Trophoblast cell (in vitro differentiated cells and primary cell): ENCODE measurements at regions not wholly inside any gene's neighbourhood (a gene's known extent, or its start where the extent isn't known, plus 50 kb on each side); places are given as distances from the start of the nearest gene placed in this dataset.

Source experiments
- DNase-seq, 2 donors: peaks; one replicate each; pipeline ENCODE4 v3.0.0-alpha.2; 2016
- H2AFZ ChIP-seq: 2 replicates; pipeline ENCODE4 v1.6.1; 2013; ENCODE audit warnings: low read length, moderate library complexity, mild to moderate bottlenecking; ENCODE audit not compliant: insufficient read depth, poor library complexity
- H2AK5ac ChIP-seq: 2 replicates; pipeline ENCODE4 v1.6.1; 2013; ENCODE audit warnings: mild to moderate bottlenecking, low read length
- H2BK120ac ChIP-seq: 2 replicates; pipeline ENCODE4 v1.6.1; 2013; ENCODE audit warnings: low read length, mild to moderate bottlenecking, moderate library complexity; ENCODE audit not compliant: insufficient read depth, poor library complexity
- H2BK12ac ChIP-seq: 2 replicates; pipeline ENCODE4 v1.6.1; 2013; ENCODE audit warnings: mild to moderate bottlenecking, low read length, moderate library complexity
- H2BK5ac ChIP-seq: 2 replicates; pipeline ENCODE4 v1.6.1; 2013; ENCODE audit warnings: low read length, low read depth, moderate library complexity, mild to moderate bottlenecking; ENCODE audit not compliant: poor library complexity
- H3K14ac ChIP-seq: 2 replicates; pipeline ENCODE4 v1.6.1; 2013; ENCODE audit warnings: mild to moderate bottlenecking, low read length
- H3K18ac ChIP-seq: 2 replicates; pipeline ENCODE4 v1.6.1; 2013; ENCODE audit warnings: mild to moderate bottlenecking, low read length
- H3K23ac ChIP-seq: 2 replicates; pipeline ENCODE4 v1.6.1; 2013; ENCODE audit warnings: low read length
- H3K27ac ChIP-seq: 2 replicates; pipeline ENCODE4 v1.5.1; 2013; ENCODE audit warnings: low read depth, mild to moderate bottlenecking, inconsistent platforms, low read length, moderate library complexity
- H3K27me3 ChIP-seq: 2 replicates; pipeline ENCODE4 v1.6.1; 2013; ENCODE audit warnings: inconsistent platforms, mild to moderate bottlenecking, low read length, moderate library complexity; ENCODE audit not compliant: insufficient read depth
- H3K36me3 ChIP-seq, 2 experiments: 1 replicate in 1 of 2; 2 replicates in 1 of 2; pipeline ENCODE4 v1.6.1; 2013; ENCODE audit warnings: low read length in 2 of 2, mild to moderate bottlenecking in 2 of 2, moderate library complexity in 1 of 2; ENCODE audit not compliant: insufficient read depth in 2 of 2, control insufficient read depth in 1 of 2
- H3K4ac ChIP-seq: 2 replicates; pipeline ENCODE4 v1.6.1; 2013; ENCODE audit warnings: low read depth, mild to moderate bottlenecking, low read length, moderate library complexity
- H3K4me1 ChIP-seq, 2 experiments: 1 replicate in 1 of 2; 2 replicates in 1 of 2; pipeline ENCODE4 v1.6.1; 2013; ENCODE audit warnings: low read length in 2 of 2, mild to moderate bottlenecking in 2 of 2, moderate library complexity in 1 of 2; ENCODE audit not compliant: insufficient read depth in 2 of 2, control insufficient read depth in 1 of 2
- H3K4me2 ChIP-seq: 2 replicates; pipeline ENCODE4 v1.6.1; 2013; ENCODE audit warnings: inconsistent platforms, mild to moderate bottlenecking, low read length, moderate library complexity
- H3K4me3 ChIP-seq: 2 replicates; pipeline ENCODE4 v1.5.1; 2013; ENCODE audit warnings: mild to moderate bottlenecking, low read depth, low read length, inconsistent platforms
- H3K79me1 ChIP-seq: one replicate; pipeline ENCODE4 v1.6.1; 2013; ENCODE audit warnings: low read length
- H3K79me2 ChIP-seq: 2 replicates; pipeline ENCODE4 v1.6.1; 2013; ENCODE audit warnings: low read length, mild to moderate bottlenecking; ENCODE audit not compliant: control insufficient read depth, insufficient read depth, poor library complexity
- H3K9ac ChIP-seq: 2 replicates; pipeline ENCODE4 v1.6.1; 2013; ENCODE audit warnings: mild to moderate bottlenecking, low read length
- H3K9me3 ChIP-seq: 2 replicates; pipeline ENCODE4 v1.6.1; 2013; ENCODE audit warnings: low read depth, mild to moderate bottlenecking, control low read depth, inconsistent platforms, low read length; ENCODE audit not compliant: insufficient read depth
- H4K12ac ChIP-seq: 2 replicates; pipeline ENCODE4 v1.6.1; 2013; ENCODE audit warnings: low read depth, mild to moderate bottlenecking, low read length, moderate library complexity
- H4K8ac ChIP-seq: 2 replicates; pipeline ENCODE4 v1.6.1; 2013; ENCODE audit warnings: low read depth, mild to moderate bottlenecking, low read length, moderate library complexity
- H4K91ac ChIP-seq: one replicate; pipeline ENCODE4 v1.6.1; 2013; ENCODE audit warnings: low read depth, mild to moderate bottlenecking, low read length, moderate library complexity
- WGBS: extraction: QIAGEN DNeasy Blood & Tissue Kit; methylation state at CpG from one replicate; pipeline ENCODE4 v1.1.7; 2013; ENCODE audit warnings: missing lambda C conversion rate; ENCODE audit not compliant: insufficient read length, insufficient coverage; ENCODE audit errors: extremely low coverage; 5-methylcytosine and 5-hydroxymethylcytosine counted together

DNA sequence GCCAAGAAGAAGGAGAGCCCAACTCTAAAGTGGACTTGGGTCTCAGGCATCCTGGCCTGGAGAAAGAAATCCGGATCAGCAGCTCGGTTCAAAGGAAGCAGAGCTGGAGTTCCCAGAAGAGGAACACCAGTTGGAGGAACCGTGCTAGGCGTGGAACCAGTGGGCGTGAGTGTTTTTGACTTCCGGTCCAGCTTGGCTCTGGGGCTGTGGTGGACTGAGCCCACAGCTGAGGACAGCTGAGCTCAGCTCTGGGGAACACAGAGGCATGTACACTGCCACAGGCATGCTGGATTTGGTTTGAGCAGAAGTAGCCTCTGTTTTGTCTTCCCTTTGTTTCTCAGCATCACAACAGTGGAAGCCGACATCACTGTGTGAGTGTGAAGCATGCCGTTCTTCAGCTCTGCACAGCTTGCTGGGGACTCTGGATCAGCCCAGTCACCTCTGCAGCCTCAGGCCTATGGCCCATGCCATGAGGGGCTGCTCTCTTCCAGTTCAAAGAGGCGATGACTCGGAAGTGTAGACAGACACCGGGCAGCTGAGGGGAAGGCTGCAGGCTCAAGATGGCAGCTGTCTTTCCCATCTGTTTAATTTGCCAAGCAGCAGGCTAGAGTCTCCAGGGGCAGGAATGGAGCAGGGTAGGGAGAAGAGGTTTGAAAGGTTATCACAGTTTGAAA lies 185.8 kb upstream of the UBE3A start:
- no peak overlapping the region for H4K12ac ChIP-seq
- DNase-seq = no peak
- no peak overlapping the region for H2AFZ ChIP-seq
- H2BK120ac ChIP-seq = no peak overlapping the region
- H3K14ac ChIP-seq = no peak overlapping the region
- H3K18ac ChIP-seq = no peak overlapping the region
- H2BK5ac ChIP-seq = no peak overlapping the region
- no peak overlapping the region for H4K91ac ChIP-seq
- no peaks in the 10 kb centered on the region for H3K27me3 ChIP-seq
- no peak overlapping the region for H4K8ac ChIP-seq
- no peak overlapping the region for H3K27ac ChIP-seq
- no peak overlapping the region for H3K4me2 ChIP-seq
- no peak overlapping the region for H3K4me3 ChIP-seq
- no peak overlapping the region for H2AK5ac ChIP-seq
- no peak overlapping the region for H3K9ac ChIP-seq
- peaks cover 3% of the 10 kb centered on the region for H3K9me3 ChIP-seq
- no peak overlapping the region for H3K4ac ChIP-seq
- H3K79me1 ChIP-seq = no peaks in the 10 kb centered on the region
- no peak overlapping the region for H2BK12ac ChIP-seq
- no peaks in the 10 kb centered on the region for H3K4me1 ChIP-seq
- no CpG with 5 or more reads among the region's 11 CpGs for WGBS
- no peak overlapping the region for H3K23ac ChIP-seq
- no peaks in the 10 kb centered on the region for H3K36me3 ChIP-seq
- no peaks in the 10 kb centered on the region for H3K79me2 ChIP-seq

DNA sequence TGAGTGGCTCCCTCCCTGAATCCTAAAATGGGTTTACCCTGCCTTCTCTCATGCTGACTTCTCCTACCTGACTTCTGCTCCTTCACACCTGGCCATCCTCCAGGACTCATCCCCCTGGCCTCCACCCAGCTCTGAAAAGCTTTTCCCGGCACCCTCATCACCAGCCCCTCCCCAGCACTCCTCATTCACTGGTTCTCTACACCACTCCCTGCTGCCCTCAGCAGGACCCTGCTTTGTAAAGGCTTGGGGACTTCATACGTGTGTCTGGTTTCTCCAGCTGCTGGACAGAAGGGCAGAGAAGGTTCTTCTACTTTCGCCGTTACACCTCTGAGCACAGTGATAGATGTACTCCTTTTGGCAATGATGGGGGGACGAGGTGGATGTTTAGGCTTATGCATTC lies 184.9 kb upstream of the UBE3A start:
- no peaks in the 10 kb centered on the region for H3K4me1 ChIP-seq
- H4K91ac ChIP-seq = no peak overlapping the region
- no peaks in the 10 kb centered on the region for H3K36me3 ChIP-seq
- H4K12ac ChIP-seq = no peak overlapping the region
- no peak overlapping the region for H3K4me3 ChIP-seq
- no peak overlapping the region for H3K4me2 ChIP-seq
- no peak overlapping the region for H3K9ac ChIP-seq
- no peak overlapping the region for H2AFZ ChIP-seq
- H3K23ac ChIP-seq = no peak overlapping the region
- no peaks in the 10 kb centered on the region for H3K79me2 ChIP-seq
- no peaks in the 10 kb centered on the region for H3K79me1 ChIP-seq
- no peak for DNase-seq
- no peak overlapping the region for H4K8ac ChIP-seq
- no peak overlapping the region for H2AK5ac ChIP-seq
- H3K18ac ChIP-seq = no peak overlapping the region
- no peak overlapping the region for H2BK120ac ChIP-seq
- H3K4ac ChIP-seq = no peak overlapping the region
- no CpG with 5 or more reads among the region's 5 CpGs for WGBS
- H3K27me3 ChIP-seq = no peaks in the 10 kb centered on the region
- H3K14ac ChIP-seq = no peak overlapping the region
- no peak overlapping the region for H2BK5ac ChIP-seq
- H3K27ac ChIP-seq = no peak overlapping the region
- peaks cover 3% of the 10 kb centered on the region for H3K9me3 ChIP-seq
- H2BK12ac ChIP-seq = no peak overlapping the region

DNA sequence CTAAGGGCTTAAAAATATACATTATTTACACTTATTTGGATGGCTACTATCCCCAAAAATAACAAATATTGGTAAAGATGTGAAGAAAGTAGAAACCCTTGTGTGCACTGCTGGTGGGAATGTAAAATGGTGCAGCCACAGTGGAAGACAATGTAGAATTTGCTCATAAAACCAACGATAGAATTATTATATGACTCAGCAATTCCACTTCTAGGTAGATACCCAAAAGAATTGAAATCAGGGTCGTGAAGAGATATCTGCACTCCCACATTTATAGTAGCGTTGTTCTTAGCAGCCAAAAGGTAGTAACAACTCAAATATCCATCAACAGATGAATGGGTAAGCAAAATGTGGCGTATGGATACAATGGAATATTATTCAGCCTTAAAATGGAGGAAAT lies 181.6 kb upstream of the UBE3A start:
- Histone ChIP-seq H2BK5ac (no peak overlapping the region), H3K9ac (no peak overlapping the region), H3K4me3 (no peak overlapping the region), H4K8ac (no peak overlapping the region), H4K91ac (no peak overlapping the region), H3K4me2 (no peak overlapping the region), H2AK5ac (no peak overlapping the region), H2AFZ (no peak overlapping the region), H3K4ac (no peak overlapping the region), H3K18ac (no peak overlapping the region), H3K23ac (no peak overlapping the region), H3K9me3 (peaks cover 3% of the 10 kb centered on the region), H3K14ac (no peak overlapping the region), H4K12ac (no peak overlapping the region), H2BK120ac (no peak overlapping the region), H3K27ac (no peak overlapping the region), H3K79me2 (no peaks in the 10 kb centered on the region), H3K4me1 (no peaks in the 10 kb centered on the region), H2BK12ac (no peak overlapping the region), H3K36me3 (no peaks in the 10 kb centered on the region), H3K79me1 (no peaks in the 10 kb centered on the region), H3K27me3 (no peaks in the 10 kb centered on the region)
- WGBS = no CpG with 5 or more reads among the region's 4 CpGs
- DNase-seq = no peak

DNA sequence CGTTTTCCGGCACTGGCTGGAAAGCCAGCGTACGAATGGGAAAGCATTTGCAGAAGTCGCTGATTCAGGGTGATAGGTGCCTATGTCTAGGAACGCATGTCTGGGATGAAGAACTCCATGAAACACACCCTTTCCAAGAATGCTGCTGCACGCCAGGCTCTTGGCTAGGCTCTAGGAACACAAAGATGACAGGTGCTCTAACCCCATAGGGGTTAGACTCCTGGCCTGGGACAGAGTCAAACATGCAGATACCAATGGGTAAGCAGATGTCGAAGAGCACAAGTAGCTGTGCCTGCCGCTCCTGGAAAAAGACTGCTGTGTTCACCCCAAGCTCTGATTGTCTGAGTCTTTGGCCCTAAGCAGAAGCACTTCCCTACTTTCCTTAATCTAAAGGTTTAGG lies 180.9 kb upstream of the UBE3A start:
- H3K23ac ChIP-seq = no peak overlapping the region
- no CpG with 5 or more reads among the region's 9 CpGs for WGBS
- H3K9ac ChIP-seq = no peak overlapping the region
- no peak overlapping the region for H4K12ac ChIP-seq
- H3K18ac ChIP-seq = no peak overlapping the region
- no peak overlapping the region for H3K4me3 ChIP-seq
- H3K36me3 ChIP-seq = no peaks in the 10 kb centered on the region
- H3K79me1 ChIP-seq = no peaks in the 10 kb centered on the region
- no peak for DNase-seq
- no peak overlapping the region for H3K4ac ChIP-seq
- H3K14ac ChIP-seq = no peak overlapping the region
- H3K79me2 ChIP-seq = no peaks in the 10 kb centered on the region
- H2AK5ac ChIP-seq = no peak overlapping the region
- no peak overlapping the region for H2AFZ ChIP-seq
- H3K27ac ChIP-seq = no peak overlapping the region
- no peak overlapping the region for H2BK120ac ChIP-seq
- no peak overlapping the region for H4K91ac ChIP-seq
- no peak overlapping the region for H4K8ac ChIP-seq
- peaks cover 3% of the 10 kb centered on the region for H3K9me3 ChIP-seq
- no peak overlapping the region for H3K4me2 ChIP-seq
- H3K4me1 ChIP-seq = no peaks in the 10 kb centered on the region
- H3K27me3 ChIP-seq = no peaks in the 10 kb centered on the region
- no peak overlapping the region for H2BK5ac ChIP-seq
- H2BK12ac ChIP-seq = no peak overlapping the region
